SK-N-MC (cell line): ENCODE measurements at regions not wholly inside any gene's neighbourhood (a gene's known extent, or its start where the extent isn't known, plus 50 kb on each side); places are given as distances from the start of the nearest gene placed in this dataset.

Experiments used
- EZH2 ChIP-seq: fragments of 200-600 bp; sonication (generic); IDR thresholded peaks from one replicate; pipeline ENCODE4 v1.6.1; 2017; ENCODE audit warnings: antibody characterized with exemption
- FOXP2 ChIP-seq: optimal IDR thresholded peaks from 2 replicates; pipeline ENCODE3; 2011; ENCODE audit warnings: mild to moderate bottlenecking, moderate library complexity; ENCODE audit not compliant: insufficient read depth; ENCODE audit errors: extremely low read length, control extremely low read depth

DNA sequence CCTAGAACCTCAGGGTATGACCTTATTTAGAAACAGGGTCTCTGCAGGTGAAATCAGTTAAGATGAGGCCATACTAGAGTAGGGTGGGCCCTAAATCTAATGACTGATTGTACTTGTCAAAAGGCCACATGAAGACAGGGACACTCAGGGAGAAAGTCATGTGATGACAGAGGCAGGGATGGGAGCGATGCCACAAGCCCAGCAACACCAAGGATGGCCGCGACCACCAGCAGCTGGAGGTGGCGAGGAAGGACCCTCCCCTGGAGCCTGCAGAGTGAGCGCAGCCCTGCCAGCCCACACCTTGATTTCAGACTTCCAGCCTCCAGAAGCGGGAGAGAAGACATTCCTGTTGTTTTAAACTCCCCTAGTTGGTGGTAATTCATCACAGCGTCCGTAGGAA is 199.9 kb downstream of the PHETA1 start:
- TF ChIP-seq EZH2: no peak
- TF ChIP-seq FOXP2: no peak
